SK-N-DZ (cell line): ENCODE measurements at regions not wholly inside any gene's neighbourhood (a gene's known extent, or its start where the extent isn't known, plus 50 kb on each side); places are given as distances from the start of the nearest gene placed in this dataset.
"Not testable (repeated sequence)": the region's sequence is repeated elsewhere in the genome, so short reads cannot be mapped to it uniquely, and the experiment has no call there.

Experiments
- DNase-seq: peaks from one replicate; pipeline ENCODE4 v3.0.0-alpha.2; 2015; ENCODE audit warnings: low spot score

GRCh38 chr19:27733551-27734266, 1479.2 kb downstream of the UQCRFS1 start:
- DNase-seq = no peak

- no peak for DNase-seq
Measured at GRCh38 chr19:27729332-27729731, 1483.6 kb downstream of the UQCRFS1 start.

GRCh38 chr19:27722625-27723024, 1490.3 kb downstream of the UQCRFS1 start:
- no peak for DNase-seq

GRCh38 chr19:27720155-27720554, 1492.8 kb downstream of the UQCRFS1 start:
- DNase-seq = no peak

DNA sequence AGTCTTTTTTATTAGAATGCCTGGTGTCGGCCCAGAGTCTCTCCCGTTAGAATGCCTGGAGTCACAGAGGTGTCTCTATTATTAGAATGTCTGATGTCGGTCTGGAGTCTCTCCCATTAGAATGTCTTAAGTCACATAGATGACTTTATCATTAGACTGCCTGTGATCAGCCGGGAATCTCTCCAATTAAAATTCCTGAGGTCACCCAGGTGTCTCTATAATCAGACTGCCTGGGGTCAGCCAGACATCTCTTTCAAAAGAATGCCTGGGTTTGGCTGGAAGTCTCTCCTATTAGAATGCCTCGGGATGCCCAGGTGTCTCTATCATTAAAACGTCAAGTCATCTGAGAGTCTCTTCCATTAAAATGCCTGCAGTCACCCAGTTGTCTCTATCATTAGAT, 1493.9 kb downstream of the UQCRFS1 start:
- DNase-seq = no peak

DNA sequence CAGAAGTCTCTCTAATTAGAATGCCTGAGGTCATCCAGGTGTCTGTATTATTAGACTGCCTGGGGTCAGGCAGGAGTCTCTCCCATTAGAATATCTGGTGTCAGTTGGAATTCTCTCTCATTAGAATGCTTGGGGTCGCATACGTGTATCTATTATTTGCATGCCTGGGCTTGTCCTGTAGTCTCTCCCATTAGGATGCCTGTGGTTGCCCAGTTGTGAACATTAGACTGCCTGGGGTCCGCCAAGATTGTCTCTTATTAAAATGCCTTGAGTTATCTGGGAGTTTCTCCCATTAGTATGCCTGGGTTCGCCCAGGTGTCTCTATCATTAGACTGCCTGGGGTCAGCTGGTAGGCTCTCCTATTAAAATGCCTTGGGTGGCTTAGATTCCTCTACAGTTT, 1494.7 kb downstream of the UQCRFS1 start:
- no peak for DNase-seq

DNA sequence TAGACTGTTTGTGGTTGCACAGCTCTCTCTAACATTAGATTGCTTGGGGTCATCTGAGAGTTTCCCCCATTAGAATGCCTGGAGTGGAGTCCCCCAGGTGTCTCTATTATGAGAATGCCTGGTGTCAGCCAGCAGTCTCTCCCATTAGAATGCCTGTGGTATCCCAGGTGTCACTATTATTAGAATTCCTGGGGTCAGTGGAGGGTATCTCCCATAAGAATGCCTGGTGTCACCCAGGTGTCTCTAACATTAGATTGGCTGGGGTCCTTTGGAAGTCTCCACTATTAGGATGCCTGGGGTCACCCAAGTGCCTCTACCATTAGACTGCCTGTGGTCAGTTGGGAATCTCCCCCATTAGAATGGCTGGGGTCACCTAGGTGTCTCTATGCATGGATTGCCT, 1495.1 kb downstream of the UQCRFS1 start:
- no peak for DNase-seq

GRCh38 chr19:27716922-27717321, 1496.0 kb downstream of the UQCRFS1 start:
- DNase-seq = no peak

DNA sequence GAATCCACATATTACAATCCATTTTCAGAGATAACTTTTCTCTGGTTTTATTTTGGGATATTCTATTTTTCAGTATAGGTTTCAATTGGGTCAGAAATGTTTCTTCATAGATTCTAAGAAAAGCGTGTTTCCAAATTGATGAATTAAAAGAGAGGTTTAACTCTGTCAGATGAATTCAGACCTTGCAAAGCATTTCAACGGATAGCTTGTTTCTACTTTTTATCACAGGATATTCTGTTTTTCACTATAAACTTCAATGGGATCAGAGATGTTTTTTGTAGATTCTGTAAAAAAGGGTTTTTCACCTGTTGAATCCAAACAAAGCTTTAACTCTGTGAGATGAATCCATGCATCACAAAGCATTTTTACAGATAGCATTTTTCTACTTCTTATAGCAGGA, 1498.1 kb downstream of the UQCRFS1 start:
- DNase-seq = no peak

DNA sequence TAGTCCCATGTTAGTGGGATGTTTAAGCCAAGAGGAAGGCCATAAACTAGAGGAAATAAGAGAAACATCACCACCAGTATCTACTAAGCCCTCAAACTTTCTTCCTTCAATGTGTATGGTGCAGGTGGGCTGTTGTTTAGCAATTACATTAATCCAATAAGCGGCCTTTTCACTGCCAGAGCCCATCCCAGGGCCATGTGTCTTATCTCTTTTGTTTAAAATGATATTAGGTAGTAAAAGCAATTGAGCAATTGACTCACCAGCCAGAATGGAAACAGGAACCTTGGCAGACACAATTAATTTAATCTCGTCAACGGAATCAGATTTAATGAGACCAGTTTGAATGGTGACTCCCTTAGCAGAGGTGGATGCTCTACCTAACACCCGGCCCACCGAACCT, 1503.5 kb downstream of the UQCRFS1 start:
- DNase-seq = peak; percentile 87

DNA sequence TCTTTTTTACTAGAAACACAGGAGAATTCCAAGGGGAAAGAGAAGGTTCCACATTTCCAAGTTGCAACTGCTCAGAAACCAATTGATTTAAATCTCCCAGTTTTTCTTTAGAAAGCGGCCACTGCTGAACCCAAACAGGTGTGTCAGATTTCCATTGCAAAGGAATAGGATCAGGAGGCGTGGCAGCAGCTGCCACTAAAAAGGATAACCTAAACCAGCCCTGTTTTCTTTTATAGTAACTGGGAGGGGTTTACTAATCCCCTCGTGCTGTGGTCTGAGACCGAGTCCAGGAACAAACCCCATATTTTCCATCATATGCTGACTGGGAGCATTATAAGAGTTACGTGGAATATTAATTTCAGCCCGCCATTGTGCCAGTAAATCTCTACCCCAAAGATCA, 1504.0 kb downstream of the UQCRFS1 start:
- DNase-seq = peak; percentile 29

- DNase-seq = not testable (repeated sequence)
Measured at GRCh38 chr19:27707026-27707425, 1505.9 kb downstream of the UQCRFS1 start.

DNA sequence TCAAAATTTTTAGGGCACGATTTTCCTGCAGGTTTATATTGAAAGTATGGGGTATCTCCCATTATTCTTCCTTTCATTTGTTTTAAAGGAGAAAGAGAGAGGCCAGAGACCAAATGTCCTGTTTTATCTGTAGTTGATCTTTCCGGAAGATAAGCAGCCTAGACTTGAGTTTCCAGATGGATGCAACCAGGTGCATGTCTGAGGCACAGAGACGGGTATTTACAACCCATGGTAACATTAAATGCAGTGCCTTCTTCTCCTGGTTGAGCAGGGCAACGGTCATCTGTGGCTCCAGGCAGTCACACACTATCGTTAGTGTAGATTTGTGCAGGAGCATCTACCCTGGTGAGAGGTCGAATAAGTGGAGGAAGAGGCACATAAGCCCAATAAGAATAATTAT, 1507.1 kb downstream of the UQCRFS1 start:
- peak; percentile 65 for DNase-seq

DNA sequence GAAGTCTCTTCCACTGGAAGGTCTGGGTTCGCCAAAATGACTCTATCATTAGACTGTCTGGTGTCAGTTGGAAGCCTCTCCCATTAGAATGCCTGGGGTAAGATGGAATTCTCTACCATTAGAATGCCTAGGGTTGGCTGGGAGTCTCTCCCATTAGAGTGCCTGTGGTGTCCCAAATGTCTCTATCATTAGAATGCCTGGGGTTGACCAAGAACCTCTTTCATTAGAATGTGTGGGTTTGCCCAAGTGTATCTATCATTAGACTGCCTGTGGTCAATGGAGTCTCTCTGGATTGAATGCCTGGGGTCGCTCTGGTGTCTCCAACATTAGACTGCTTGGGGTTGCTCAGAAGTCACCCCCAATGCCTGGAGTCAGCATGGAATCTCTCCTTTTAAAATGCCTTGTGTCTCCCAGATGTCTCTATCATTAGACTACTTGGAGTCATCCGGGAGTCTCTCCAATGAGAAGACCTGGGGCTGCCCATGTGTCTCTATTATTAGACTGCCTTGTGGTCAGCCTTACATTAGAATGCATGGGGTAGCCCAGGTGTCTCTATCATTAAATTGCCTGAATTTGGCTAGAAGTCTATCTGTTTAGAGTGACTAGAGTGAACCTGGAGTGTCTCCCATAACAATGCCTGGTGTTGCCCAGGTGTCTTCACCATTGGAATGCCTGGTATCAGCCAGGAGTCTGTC, 1518.4 kb downstream of the UQCRFS1 start:
- DNase-seq = no peak

GRCh38 chr19:27691991-27692390, 1521.0 kb downstream of the UQCRFS1 start:
- DNase-seq = no peak

DNA sequence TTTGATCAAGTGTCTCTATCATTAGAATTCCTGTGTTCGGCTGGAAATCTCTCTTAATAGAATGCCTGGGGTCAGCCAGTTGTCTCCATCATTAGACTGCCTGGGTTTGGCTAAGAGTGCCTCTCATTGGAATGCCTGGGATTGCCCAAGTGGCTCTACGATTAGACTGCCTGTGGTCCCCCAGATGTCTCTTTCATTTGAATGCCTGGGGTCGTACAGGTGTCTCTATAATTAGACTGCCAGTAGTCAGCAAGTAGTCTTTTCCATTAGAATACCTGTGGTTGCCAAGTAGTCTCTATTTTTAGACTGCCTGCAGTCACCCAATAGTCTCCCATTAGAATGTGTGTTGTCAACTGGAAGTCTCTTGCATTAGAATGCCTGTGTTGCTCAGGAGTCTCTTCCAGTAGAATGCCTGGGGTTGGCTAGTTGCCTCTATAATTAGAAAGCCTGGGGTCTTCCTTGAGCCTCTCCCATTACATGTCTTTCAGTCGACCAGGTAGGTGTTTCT, 1523.2 kb downstream of the UQCRFS1 start:
- DNase-seq = no peak

DNA sequence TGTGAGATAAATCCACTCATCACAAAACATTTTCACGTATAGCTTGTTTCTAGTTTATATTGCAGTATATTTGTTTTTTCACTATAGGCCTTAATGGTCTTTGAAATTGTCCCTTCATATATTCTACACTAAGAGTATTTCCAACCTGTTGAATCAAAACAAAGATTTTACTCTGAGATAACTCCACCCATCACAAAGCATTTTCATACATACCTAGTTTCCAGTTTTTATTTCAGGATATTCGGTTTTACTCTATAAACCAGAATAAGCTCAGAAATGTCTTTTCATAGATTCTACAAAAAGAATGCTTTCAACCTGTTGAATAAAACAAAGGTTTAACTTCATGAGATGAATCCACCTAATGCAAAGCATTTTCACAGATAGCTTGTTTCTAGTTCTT, 1528.7 kb downstream of the UQCRFS1 start:
- DNase-seq = no peak

DNA sequence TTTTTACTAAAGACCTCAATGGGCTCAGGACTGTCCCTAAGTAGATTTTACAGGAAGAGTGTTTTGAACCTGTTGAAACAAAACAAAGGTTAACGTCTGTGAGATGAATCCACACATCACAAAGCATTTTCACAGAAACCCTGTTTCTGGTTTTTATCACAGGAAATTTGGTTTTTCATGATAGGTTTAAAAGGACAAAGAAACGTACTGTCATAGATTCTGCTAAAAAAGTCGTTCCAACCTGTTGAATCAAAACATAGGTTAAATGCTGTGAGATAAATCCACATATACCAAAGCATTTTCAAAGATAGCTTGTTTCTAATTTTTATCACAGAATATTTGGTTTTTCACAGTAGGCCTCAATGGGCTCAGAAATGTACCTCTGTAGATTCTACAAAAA, 1531.0 kb downstream of the UQCRFS1 start:
- no peak for DNase-seq

GRCh38 chr19:27679905-27680304, 1533.0 kb downstream of the UQCRFS1 start:
- no peak for DNase-seq

GRCh38 chr19:27679399-27679798, 1533.6 kb downstream of the UQCRFS1 start:
- DNase-seq = no peak

DNA sequence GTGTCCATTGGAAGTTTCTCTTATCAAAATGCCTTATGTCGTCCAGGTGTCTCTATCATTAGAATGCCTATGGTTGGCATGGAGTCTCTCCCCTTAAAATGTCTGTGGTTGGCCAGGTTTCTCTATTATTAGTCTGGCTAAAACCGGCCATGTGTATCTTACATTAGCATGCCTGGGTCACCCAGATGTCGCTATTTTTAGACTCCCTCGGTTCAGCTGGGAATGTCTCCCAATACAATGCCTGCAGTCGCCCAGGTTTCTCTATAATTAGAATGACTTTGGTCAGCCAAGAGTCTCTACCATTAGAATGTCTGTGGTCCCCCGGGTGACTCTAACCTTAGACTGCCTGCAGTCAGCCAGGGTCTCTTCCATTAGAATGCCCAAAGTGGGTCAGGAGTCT, 1536.1 kb downstream of the UQCRFS1 start:
- no peak for DNase-seq

DNA sequence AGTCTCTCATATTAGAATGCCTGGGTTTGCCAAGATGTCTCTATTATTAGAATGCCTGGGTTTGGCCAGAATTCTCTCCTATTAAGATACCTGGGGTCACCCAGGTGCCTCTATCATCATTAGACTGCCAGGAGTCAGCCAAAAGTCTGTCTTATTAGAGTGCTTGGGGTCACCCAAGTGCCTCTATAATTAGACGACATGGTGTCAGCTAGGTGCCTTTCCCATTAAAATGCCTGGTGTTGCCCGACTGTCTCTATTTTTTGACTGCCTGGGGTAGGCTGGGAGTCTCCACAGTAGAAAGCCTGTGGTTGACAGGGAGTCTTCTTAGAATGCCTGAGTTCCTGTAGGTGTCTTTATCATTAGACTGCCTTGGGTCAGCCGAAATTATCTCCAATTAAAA, 1536.6 kb downstream of the UQCRFS1 start:
- DNase-seq = no peak

GRCh38 chr19:27675771-27676170, 1537.2 kb downstream of the UQCRFS1 start:
- no peak for DNase-seq
